ENCODE measurements at regions not wholly inside any gene's neighbourhood (a gene's known extent, or its start where the extent isn't known, plus 50 kb on each side); places are given as distances from the start of the nearest gene placed in this dataset.

DNA sequence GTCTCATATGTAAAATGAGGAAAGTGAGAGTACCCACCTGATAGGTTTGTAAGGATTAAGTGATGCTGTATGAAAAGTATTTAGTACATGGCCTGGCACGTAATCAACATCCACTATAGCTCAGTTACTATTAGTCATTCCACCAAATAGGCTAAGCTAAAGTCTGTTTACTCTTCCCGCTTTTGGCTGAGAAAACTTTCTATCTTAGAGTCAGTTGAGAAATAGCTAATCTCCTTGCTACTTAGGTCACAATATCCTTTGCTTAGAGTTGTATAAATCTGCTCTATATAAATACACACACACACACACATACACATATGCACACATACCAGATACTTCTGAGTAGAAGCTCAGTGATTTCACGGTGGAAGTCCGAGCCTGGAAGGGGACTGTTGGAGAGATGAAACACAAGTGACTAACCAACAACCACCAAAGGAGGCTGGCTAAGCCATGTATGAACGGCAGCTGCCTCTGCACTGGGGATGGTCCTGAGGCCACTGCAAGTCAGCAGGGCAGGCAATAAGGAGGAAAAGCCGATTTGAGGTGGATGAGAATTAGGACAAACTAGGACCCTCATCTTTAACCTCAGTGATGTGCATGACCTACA lies 104.6 kb upstream of the EPHA4 start:
- no peak for DNase-seq

DNA sequence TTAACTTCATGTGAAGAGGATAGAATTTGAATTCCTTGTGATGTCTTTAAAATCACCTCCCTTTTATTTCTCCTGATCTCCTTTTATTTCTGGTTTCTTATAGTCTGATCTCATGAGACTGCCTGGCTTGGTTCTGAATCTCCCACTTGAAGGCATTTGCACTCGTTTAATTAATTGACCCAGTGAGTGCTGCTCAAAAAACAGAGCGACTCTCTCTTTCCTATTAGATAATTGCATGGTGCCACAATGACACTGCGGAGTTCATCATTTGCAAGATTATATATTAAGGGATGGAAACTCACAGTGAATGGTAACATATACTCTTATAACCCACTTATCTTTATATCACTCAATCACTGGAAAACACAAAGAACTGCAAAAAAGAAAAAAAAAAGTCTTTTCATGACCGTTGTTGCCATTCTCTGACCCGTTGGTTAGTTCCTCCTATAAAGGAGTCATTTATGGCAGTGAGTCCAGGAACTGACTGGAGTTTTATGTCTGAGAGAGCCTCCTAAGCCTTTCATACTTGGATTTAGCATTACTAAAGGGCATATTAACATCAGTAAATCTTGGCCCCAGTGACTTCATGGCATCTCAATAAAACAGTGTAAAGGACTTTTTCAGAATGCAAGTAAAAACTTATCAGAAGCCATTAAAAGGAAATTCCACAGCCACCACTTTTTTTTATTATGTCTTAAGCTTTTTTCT lies 103.3 kb upstream of the EPHA4 start:
- DNase-seq, result no peak

DNA sequence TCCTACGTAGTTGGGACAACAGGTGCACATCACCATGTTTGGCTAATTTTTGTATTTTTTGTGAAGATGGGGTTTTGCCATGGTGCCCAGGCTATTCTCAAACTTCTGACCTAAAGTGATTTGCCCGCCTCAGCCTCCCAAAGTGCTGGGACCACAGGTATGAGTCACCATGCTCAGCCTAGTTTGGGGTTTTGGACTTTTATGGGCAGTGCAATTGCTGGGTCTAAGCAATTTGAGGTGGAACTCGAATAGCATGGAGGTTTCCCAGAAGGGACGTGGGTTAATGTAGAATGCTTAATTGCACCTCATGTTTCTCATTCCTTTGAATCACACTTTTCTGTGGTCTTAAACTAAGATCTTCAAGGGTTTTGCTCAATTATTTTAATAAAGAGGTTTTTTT lies 102.3 kb upstream of the EPHA4 start:
- no peak for DNase-seq

DNA sequence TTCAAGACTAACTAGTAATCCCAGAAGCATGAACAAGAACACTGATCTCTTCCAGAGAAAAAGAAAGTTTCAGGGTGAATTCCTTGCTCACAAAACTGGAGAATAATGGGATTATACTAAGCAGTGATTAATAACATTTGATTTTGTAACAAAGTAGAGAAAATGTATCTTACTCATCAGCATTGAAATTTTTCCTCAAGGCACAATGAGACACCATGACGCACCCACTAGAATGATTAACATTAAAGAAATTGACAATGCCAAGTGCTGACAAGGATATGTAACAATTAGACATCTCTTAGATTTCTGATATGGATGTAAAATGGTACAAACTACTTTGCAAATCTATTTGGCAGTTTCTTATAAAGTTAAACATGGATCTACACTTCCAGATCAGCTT lies 101.1 kb upstream of the EPHA4 start:
- DNase-seq, result no peak

DNA sequence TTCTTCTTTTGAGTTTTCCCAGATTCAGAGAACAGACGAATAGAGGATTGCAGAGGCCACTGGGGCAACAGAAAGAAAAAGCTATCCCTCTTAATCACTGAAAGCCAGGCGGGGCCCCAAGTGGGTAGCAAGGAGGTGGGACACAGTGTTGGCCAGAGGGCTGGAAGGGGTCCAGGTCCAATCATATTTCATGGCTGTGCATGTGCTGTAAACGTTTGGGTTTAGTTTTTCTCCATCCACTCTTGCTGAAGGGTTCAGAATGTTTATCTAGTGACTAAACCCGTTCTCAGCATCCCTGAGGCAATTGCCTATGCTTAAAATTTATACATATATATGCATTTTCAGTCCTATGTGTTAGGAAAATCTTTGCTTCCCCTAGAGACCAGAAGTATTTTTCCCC lies 99.4 kb upstream of the EPHA4 start:
- no peak for DNase-seq

DNA sequence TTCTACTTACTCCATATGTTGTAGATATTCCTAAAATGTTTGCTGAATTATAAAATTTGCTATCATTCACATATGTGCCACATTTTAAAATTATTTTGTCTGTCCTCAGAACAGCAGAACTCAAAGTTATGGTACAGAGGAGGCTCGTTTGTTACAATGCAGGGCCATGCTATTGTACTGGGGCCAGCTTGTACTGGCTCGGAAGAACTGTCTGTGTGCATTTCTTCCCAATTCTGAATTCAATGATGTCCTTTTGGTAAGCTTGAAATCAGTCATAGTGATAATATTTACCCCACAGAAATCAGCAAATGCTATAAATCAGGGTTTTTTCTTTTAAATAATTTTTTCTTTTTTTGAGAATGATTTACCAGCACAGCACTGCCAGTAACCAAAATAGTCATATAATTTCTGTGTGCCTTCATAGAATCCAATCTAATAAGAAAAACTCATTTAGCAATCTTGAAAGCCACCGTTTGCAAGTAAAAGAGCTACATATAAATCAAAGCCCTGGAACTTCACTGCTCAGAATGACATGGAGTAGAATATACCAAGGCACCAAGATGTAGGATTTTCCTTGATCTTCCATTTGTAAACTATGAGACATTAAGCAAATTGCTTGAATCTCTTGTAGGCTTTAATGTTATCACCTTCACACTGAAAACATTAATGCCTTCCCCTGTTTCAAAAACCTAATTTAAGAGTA lies 90.7 kb upstream of the EPHA4 start:
- DNase-seq, result no peak

DNA sequence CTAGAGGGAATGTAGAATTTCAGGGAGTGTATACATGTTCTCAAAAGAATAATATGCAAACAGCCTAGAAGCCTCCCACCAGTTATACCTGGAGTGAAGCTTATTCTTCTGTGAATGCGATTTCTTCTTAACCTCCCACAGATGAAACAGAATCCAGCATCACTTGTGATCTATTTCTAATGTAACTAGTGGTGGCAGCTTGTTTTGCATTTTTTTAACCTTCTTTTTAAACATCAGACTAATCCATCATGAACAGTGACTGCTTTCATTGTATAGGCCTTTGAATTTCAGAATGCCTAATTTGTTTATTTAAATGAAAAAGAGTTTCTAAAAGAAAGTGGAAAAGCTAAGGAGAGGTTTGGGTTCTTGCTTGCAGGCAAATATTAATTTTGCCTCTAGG lies 85.7 kb upstream of the EPHA4 start:
- no peak for DNase-seq

DNA sequence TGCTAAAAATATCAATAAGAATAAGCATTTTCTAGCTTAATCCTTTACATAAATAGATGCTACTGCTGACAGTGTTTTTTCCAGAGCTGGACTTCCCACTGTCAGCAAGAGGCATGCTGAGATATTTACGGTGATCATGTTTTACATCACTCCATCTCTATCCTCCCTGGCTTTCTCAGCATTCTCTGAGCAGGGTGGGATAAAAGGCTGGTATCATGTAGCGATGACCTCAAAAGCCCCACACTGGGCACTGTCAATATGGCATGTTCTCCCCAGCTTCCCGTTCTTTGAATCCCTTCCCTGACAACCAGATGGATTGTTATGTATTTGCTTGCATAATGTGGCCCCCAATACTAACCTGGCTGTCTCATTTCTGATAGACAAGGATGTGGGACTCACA lies 83.2 kb upstream of the EPHA4 start:
- no peak for DNase-seq

DNA sequence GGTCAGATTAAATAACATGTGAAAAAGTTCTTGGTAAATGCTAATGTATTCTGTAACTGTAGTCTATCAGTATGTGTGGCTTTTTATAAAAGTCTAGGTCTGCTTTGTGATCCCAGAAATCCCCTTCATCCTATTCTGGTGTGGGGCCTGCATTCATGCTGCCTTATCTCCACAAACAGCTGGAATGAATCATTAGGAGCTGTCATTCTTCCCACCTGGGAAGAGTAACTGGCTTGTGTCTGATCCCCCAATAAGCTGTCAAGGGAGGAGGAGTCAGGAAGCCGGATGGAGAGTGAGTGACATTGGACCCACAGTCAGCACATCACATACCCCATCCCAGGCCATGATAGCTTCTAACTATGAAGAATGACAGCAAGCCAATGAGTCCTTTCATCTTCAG lies 81.1 kb upstream of the EPHA4 start:
- DNase-seq, result no peak

DNA sequence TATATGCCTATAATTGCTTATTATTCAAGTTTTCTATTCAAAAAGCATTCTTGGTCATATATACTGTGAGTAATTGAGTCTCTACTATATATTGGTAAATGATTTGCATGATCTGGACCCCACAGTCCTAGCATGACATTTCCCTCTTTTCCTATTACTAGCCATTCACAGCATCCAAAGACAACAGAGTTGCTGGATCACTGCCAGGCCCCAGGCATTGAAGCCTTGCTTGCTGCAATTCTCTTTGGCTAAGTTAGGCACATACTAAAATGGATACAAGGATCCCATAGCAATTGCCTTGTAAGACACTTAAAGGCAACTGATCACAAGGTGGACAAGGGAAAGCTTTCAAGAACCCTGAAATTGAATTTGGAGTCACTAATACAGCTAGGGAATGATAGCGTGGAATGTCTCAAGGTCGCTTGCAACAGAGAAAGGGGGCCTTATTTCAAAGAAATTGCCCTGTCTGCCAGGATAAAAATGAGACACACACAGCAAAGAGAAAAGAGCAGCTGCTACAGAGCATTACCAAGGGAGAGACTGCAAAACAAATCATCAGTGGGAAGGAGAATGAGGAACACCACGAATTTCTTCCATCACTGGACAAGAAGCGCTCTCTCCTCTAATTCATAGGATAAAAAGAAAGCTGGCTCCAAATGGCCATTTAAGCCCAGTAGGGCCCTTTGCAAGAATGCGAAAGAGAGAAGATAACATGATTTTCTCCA lies 77.1 kb upstream of the EPHA4 start:
- DNase-seq, result no peak

DNA sequence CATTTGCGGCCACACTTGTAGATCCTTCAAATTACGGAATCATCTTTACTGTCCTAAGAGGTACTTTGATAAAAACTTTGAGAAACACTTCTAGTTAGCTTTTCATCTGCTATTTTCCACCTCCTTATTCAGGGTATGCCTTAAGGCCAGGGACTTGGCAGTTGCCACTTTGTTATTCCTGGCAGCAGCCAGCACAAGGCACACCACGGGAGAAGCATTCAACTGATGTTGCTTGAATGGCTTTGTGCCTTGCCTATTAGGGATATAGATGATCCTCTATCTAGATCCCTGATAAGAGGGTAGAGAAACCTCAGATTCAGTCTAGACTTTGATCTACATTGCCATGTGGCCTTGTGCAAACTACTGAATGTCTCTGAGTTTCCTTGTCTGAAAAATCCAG lies 70.3 kb upstream of the EPHA4 start:
- no peak for DNase-seq

DNA sequence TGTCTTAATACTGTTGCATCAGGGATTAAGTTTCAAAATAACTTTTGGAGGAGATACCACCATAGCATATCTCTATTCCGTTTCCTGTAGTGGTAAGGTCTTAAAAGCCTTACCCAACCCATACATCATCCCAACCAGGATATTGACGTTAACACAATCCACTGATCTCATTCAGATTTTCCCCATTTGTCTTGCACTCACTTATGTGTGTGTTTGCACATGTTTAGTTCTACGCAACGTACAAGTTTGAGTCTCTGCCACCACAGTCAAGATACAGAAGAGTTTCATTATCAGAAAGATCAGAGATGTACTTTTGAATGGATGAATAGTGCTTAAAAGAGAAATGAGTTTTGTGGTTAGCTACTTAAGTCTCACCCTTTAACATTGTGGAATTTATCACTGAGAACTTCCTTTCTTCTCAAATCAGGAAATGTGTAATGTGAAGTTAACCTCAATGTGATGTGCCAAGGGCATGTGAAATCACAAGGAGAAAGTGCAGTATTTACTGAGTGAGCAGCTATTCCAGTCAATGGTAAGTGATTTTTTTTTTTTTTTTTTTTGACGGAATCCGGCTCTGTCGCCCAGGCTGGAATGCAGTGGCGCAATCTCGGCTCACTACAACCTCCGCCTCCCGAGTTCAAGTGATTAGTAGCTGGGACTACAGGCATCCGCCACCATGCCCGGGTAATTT lies 69.2 kb upstream of the EPHA4 start:
- DNase-seq, result no peak

DNA sequence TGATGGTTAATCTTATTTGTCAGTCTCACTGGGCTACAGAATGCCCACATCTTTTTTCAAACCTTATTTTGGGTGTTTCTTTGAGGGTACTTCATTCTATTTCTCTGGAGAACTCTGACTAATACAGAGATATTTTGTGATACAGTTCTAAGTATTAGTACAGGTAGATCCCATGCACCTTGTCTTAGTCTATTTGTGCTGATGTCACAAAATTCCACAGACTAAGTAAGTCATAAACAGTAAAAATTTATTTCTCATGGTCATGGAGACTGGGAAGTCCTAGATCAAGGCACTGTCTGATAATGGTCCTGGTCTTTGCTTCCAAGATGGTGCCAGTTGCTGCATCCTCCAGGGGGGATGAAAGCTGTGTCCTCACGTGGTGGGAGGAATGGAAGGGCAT lies 68.6 kb upstream of the EPHA4 start:
- no peak for DNase-seq

DNA sequence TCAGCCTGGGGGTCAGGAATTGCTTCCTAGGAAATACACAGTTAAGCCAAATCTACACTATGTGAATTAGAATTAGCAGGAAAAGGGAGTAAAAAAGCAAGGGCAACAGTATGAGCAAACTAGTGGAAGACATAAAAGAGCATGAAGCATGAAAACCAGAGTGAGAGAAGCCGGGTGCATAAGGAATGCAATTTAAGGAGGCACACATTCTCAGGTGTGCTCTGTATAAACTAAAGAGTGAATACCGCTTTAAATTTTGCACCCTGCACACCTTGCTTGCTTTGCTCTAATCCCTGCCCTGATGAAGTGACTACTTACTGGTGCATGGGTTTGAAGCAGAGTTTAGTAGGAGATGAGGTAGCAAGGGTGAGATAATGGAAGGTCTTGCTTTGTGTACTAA lies 65.7 kb upstream of the EPHA4 start:
- DNase-seq, result no peak

DNA sequence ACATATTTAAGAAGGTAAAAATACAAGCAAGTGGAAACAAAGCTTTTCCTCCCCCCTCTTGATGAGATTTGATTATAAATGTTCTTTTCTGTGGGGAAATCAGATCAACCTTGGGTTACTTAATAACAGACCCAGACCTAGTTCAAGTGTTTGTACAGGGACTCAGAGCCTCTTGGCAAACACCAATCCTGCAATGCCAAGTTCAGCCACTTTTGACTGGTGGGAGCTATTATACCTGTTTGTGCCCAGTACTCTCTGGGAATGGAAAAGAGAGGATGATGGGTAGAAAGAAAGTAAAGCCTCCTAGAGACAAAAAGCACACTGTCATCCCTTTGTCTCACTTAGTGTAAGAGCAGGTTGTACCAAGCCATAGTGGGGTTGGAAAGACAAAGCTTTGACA lies 63.8 kb upstream of the EPHA4 start:
- DNase-seq, result no peak

DNA sequence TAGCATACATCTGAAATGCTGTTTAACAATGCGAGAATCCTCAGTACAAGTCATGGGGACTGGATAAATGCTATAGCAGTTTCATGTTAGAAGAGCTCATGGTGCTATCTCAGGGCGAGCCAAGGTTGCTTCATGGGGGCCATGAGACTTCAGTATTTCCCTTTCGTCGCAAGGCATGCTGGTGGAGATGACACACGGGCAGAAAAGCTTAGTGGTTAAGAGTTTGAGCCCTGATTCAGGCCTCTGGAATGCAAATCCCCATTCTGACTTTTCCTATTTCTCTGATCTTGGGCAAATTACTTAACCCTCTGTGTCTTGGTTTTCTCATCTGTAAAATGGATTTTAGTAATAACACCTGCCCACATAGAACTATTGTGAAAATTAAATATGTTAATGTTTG lies 57.4 kb upstream of the EPHA4 start:
- no peak for DNase-seq

DNA sequence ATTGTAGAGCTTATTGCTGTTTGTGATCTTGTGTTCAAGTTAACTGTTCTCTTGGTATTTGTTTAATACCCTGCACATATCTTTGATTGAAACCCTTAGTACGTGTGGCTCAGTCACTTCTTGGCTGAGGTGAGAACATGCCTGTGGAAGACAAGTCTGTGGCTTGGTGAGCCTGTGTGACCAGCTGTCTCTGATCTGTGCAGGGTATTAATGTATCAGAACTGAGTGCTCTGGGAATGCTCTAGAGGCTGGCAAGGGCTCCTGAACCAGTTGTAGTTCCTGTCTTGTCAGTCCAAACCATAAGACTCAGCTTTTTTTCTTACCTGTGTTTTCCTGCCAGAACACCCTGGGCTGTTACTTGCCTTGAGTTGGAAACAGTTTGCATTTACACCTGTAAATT lies 52.4 kb upstream of the EPHA4 start:
- no peak for DNase-seq
